ENCODE measurements at regions not wholly inside any gene's neighbourhood (a gene's known extent, or its start where the extent isn't known, plus 50 kb on each side); places are given as distances from the start of the nearest gene placed in this dataset.

GRCh38 chr5:124888050-124888506, 141.6 kb upstream of the ZNF608 start:
- ChIA-PET CTCF (no interaction called here), POLR2A (no interaction called here)
- FAIRE-seq (no peak), DNase-seq (ENCODE audit: low read depth in 1 of 2, low spot score in 1 of 2) (peak; percentile 27 to 40), ATAC-seq (peak; percentile 85 to 94; a peak in 5 of 6 replicates)
- H3K4me2 ChIP-seq: peak overlapping the region; percentile 86
- WGBS (ENCODE audit: missing lambda C conversion rate): under 1% methylated on average over 6 of the region's 6 CpGs
- peak overlapping the region; percentile 16; the same call in 1 of the 3 replicates for H3K4me3 ChIP-seq
- H3K27ac ChIP-seq: peak overlapping the region; percentile 36; a peak in 5 of 6 replicates
- peaks cover 3% of the 10 kb centered on the region; the same call in 1 of the 3 replicates for H3K9me3 ChIP-seq
- TF ChIP-seq SMC3 (IDR thresholded peaks at IDR 0.05) (0 out of 3 replicates have a peak, but pooled peaks have one; percentile 8), ZFP36 (IDR thresholded peaks at IDR 0.05; ENCODE audit: borderline replicate concordance, partially characterized antibody) (no peak), RAD21 (conservative IDR thresholded peaks at IDR 0.05 in 1 of 2, IDR thresholded peaks at IDR 0.05 in 1 of 2) (peak in 1 of 2 experiments; percentile 29; a peak in 2 of 5 replicates)
- H3K4me1 ChIP-seq: peaks cover 26% of the 10 kb centered on the region

- no peak; a peak in 1 of 6 replicates for ATAC-seq
- 69% methylated on average over 6 of the region's 6 CpGs for WGBS (ENCODE audit: missing lambda C conversion rate)
- H3K4me2 ChIP-seq: peak overlapping the region; percentile 86
- peaks cover 26% of the 10 kb centered on the region for H3K4me1 ChIP-seq
- TF ChIP-seq ZFP36 (IDR thresholded peaks at IDR 0.05; ENCODE audit: borderline replicate concordance, partially characterized antibody) (no peak), ESRRA (IDR thresholded peaks at IDR 0.05; ENCODE audit: borderline replicate concordance, low read length) (no peak), FOSB (CRISPR knock-in tag; IDR thresholded peaks at IDR 0.05) (no peak), ZNF302 (CRISPR knock-in tag; IDR thresholded peaks at IDR 0.05) (no peak), HEYL (CRISPR knock-in tag; IDR thresholded peaks at IDR 0.05) (no peak), RNF2 (IDR thresholded peaks at IDR 0.05; ENCODE audit: borderline replicate concordance, low read depth) (no peak), FOSL2 (IDR thresholded peaks at IDR 0.05) (no peak), FOSL2 (CRISPR knock-in tag; IDR thresholded peaks at IDR 0.05) (no peak), MAX (IDR thresholded peaks at IDR 0.05) (no peak), CEBPB (IDR thresholded peaks at IDR 0.05) (no peak), JUNB (IDR thresholded peaks at IDR 0.05) (no peak), SREBF2 (IDR thresholded peaks at IDR 0.05) (no peak)
- H3K9me3 ChIP-seq: peaks cover 3% of the 10 kb centered on the region; the same call in 1 of the 3 replicates
- no peak overlapping the region for H3K4me3 ChIP-seq
- peak overlapping the region; percentile 36; a peak in 4 of 6 replicates for H3K27ac ChIP-seq
- no peak for DNase-seq (ENCODE audit: low read depth in 1 of 2, low spot score in 1 of 2)
- ChIA-PET POLR2A (no interaction called here), CTCF (interaction anchor here (1.6 kb wide), 1 partner anchor 13 kb away, joined by 4 read pairs; no protein-coding TSS in a partner anchor)
- peak; percentile 32 for FAIRE-seq
These were observed 142.4 kb upstream of the ZNF608 start for GRCh38 chr5:124888622-124889485.

- CTCF ChIA-PET: interaction anchor here (1.6 kb wide), 1 partner anchor 14 kb away, joined by 4 read pairs; no protein-coding TSS in a partner anchor
- DNase-seq (ENCODE audit: low read depth in 1 of 2, low spot score in 1 of 2): no peak
These were observed 143.0 kb upstream of the ZNF608 start for GRCh38 chr5:124889486-124889825.

More at GRCh38 chr5:124889486-124889825, 143.0 kb upstream of the ZNF608 start:
- 92% methylated on average over 2 of the region's 2 CpGs for WGBS (ENCODE audit: missing lambda C conversion rate)
- no peak for TF ChIP-seq RCOR1 (IDR thresholded peaks at IDR 0.05; ENCODE audit: low read depth, low read length)
- no peak for TF ChIP-seq ZNF302 (CRISPR knock-in tag; IDR thresholded peaks at IDR 0.05)
- TF ChIP-seq MAX (IDR thresholded peaks at IDR 0.05): no peak
- TF ChIP-seq HOXA7 (CRISPR knock-in tag; IDR thresholded peaks at IDR 0.05): no peak
- TF ChIP-seq KDM1A (IDR thresholded peaks at IDR 0.05; ENCODE audit: low read depth): no peak
- TF ChIP-seq POLR2A (IDR thresholded peaks at IDR 0.05; ENCODE audit: low read length): no peak
- no peak for TF ChIP-seq JUNB (IDR thresholded peaks at IDR 0.05)
- TF ChIP-seq USF2 (IDR thresholded peaks at IDR 0.05): no peak
- no peak for TF ChIP-seq KDM5A (IDR thresholded peaks at IDR 0.05)
- no peak for TF ChIP-seq HMGXB4 (CRISPR knock-in tag; IDR thresholded peaks at IDR 0.05; ENCODE audit: borderline replicate concordance)
- no peak for TF ChIP-seq REST (IDR thresholded peaks at IDR 0.05)
- no peak for TF ChIP-seq JUN (IDR thresholded peaks at IDR 0.05)
- no peak; a peak in 1 of 6 replicates for ATAC-seq
- no peak overlapping the region for H3K4me2 ChIP-seq
- peaks cover 26% of the 10 kb centered on the region for H3K4me1 ChIP-seq
- H3K9me3 ChIP-seq: peaks cover 3% of the 10 kb centered on the region; the same call in 1 of the 3 replicates
- H3K27ac ChIP-seq: no peak overlapping the region
- H3K4me3 ChIP-seq: no peak overlapping the region
- POLR2A ChIA-PET: no interaction called here
- FAIRE-seq: no peak
